Smooth muscle cell (in vitro differentiated cells): ENCODE measurements at regions not wholly inside any gene's neighbourhood (a gene's known extent, or its start where the extent isn't known, plus 50 kb on each side); places are given as distances from the start of the nearest gene placed in this dataset.

Experiments used
- DNase-seq: peaks from one replicate; lab custom pipeline; 2025; ENCODE audit not compliant: unreplicated experiment; lab: John Stamatoyannopoulos, UW
- H2AFZ ChIP-seq: fragments of 200-600 bp; sonication (generic); 2 replicates; pipeline ENCODE4 v1.6.0; 2016; ENCODE audit warnings: antibody characterized with exemption, low read depth, mild to moderate bottlenecking
- H3F3A ChIP-seq: fragments of 200-600 bp; sonication (generic); 2 replicates; pipeline ENCODE4 v1.6.0; 2017; ENCODE audit warnings: antibody characterized with exemption, low read depth
- H3K27ac ChIP-seq: fragments of 200-600 bp; sonication (generic); 2 replicates; pipeline ENCODE4 v1.5.1; 2016; ENCODE audit warnings: low read depth, mild to moderate bottlenecking
- H3K27me3 ChIP-seq: fragments of 200-600 bp; sonication (generic); 2 replicates; pipeline ENCODE4 v1.6.1; 2016; ENCODE audit warnings: low read depth, mild to moderate bottlenecking
- H3K36me3 ChIP-seq: fragments of 200-600 bp; sonication (generic); 2 replicates; pipeline ENCODE4 v1.5.1; 2016; ENCODE audit warnings: low read depth
- H3K4me1 ChIP-seq: fragments of 200-600 bp; sonication (generic); 2 replicates; pipeline ENCODE4 v1.5.1; 2016; ENCODE audit warnings: low read depth
- H3K4me2 ChIP-seq: fragments of 200-600 bp; sonication (generic); 2 replicates; pipeline ENCODE4 v1.6.0; 2016; ENCODE audit warnings: mild to moderate bottlenecking
- H3K4me3 ChIP-seq: fragments of 200-600 bp; sonication (generic); 2 replicates; pipeline ENCODE4 v1.5.1; 2016; ENCODE audit warnings: mild to moderate bottlenecking
- H3K79me2 ChIP-seq: fragments of 200-600 bp; sonication (generic); 2 replicates; pipeline ENCODE4 v1.6.0; 2016; ENCODE audit warnings: low read depth, mild to moderate bottlenecking
- H3K9ac ChIP-seq: fragments of 200-600 bp; sonication (generic); 2 replicates; pipeline ENCODE4 v1.6.0; 2016; ENCODE audit warnings: low read depth
- H3K9me3 ChIP-seq: fragments of 200-600 bp; sonication (generic); replicated peaks from 2 replicates; pipeline ENCODE4 v1.5.1; 2016; ENCODE audit warnings: low read depth
- H4K20me1 ChIP-seq: fragments of 200-600 bp; sonication (generic); 2 replicates; pipeline ENCODE4 v1.6.0; 2016; ENCODE audit warnings: low read depth
- CTCF ChIP-seq: fragments of 200-600 bp; sonication (generic); IDR thresholded peaks from 2 replicates; pipeline ENCODE4 v1.5.1; 2017; ENCODE audit warnings: borderline replicate concordance, mild to moderate bottlenecking, antibody characterized with exemption; ENCODE audit not compliant: insufficient read depth, poor library complexity, severe bottlenecking
- WGBS: methylation state at CpG from one replicate; pipeline ENCODE4 v1.1.7; 2016; ENCODE audit warnings: low lambda C conversion rate; 5-methylcytosine and 5-hydroxymethylcytosine counted together

DNA sequence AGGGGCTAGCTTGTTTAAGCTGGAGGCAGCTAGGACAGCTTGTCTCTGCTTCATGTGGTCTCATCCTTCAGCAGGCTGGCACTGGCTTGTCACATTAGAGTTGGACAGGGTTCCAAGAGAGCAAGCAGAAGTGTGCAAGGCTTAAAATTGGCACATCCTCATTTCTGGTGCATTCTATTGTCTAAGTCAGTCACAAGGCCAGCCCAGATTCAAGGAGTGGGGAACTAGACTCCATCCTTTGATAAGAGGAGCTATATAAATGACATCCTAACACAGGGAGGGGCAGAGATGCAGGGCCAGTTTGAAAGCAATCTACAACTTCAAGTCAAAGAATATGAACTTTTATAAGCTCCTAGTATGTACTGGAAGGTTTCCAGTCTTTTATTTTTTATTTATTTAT is 313.2 kb downstream of the PTTG2 start:
- H3K36me3 ChIP-seq: no peaks in the 10 kb centered on the region
- H4K20me1 ChIP-seq: no peaks in the 10 kb centered on the region
- H3K27ac ChIP-seq: no peak overlapping the region
- no peak overlapping the region for H2AFZ ChIP-seq
- H3F3A ChIP-seq: no peaks in the 10 kb centered on the region
- no peak for TF ChIP-seq CTCF
- no peak overlapping the region for H3K4me2 ChIP-seq
- no peaks in the 10 kb centered on the region for H3K4me1 ChIP-seq
- H3K9me3 ChIP-seq: no peaks in the 10 kb centered on the region
- H3K4me3 ChIP-seq: no peak overlapping the region
- no peak for DNase-seq
- H3K79me2 ChIP-seq: no peaks in the 10 kb centered on the region
- H3K27me3 ChIP-seq: no peaks in the 10 kb centered on the region
- H3K9ac ChIP-seq: no peak overlapping the region

GRCh38 chr4:38275331-38276100 is 315.3 kb downstream of the PTTG2 start:
- Histone ChIP-seq H3K4me2 (no peak overlapping the region), H3K9me3 (no peaks in the 10 kb centered on the region), H3K27ac (no peak overlapping the region), H4K20me1 (no peaks in the 10 kb centered on the region), H3F3A (no peaks in the 10 kb centered on the region), H2AFZ (no peak overlapping the region), H3K79me2 (no peaks in the 10 kb centered on the region), H3K27me3 (no peaks in the 10 kb centered on the region), H3K36me3 (no peaks in the 10 kb centered on the region), H3K9ac (no peak overlapping the region), H3K4me1 (peaks cover 11% of the 10 kb centered on the region), H3K4me3 (no peak overlapping the region)
- no peak for DNase-seq
- TF ChIP-seq CTCF: no peak
- WGBS: 69% methylated on average over 5 of the region's 5 CpGs

- Histone ChIP-seq H3K79me2 (no peaks in the 10 kb centered on the region), H3K9ac (no peak overlapping the region), H3K9me3 (no peaks in the 10 kb centered on the region), H3K36me3 (no peaks in the 10 kb centered on the region), H3K27ac (no peak overlapping the region), H3F3A (no peaks in the 10 kb centered on the region), H3K4me2 (no peak overlapping the region), H3K4me1 (peaks cover 25% of the 10 kb centered on the region), H3K27me3 (no peaks in the 10 kb centered on the region), H4K20me1 (no peaks in the 10 kb centered on the region), H2AFZ (no peak overlapping the region), H3K4me3 (no peak overlapping the region)
- WGBS: 77% methylated on average over 4 of the region's 4 CpGs
- DNase-seq: no peak
- TF ChIP-seq CTCF: no peak
These were observed 318.1 kb downstream of the PTTG2 start for GRCh38 chr4:38278255-38278654.

GRCh38 chr4:38279077-38279476 is 318.9 kb downstream of the PTTG2 start:
- H3K27me3 ChIP-seq: no peaks in the 10 kb centered on the region
- H3K4me1 ChIP-seq: peaks cover 25% of the 10 kb centered on the region
- no peak for DNase-seq

More at GRCh38 chr4:38279077-38279476, 318.9 kb downstream of the PTTG2 start:
- no peaks in the 10 kb centered on the region for H3F3A ChIP-seq
- no peaks in the 10 kb centered on the region for H3K9me3 ChIP-seq
- no peaks in the 10 kb centered on the region for H3K79me2 ChIP-seq
- H2AFZ ChIP-seq: no peak overlapping the region
- no peaks in the 10 kb centered on the region for H4K20me1 ChIP-seq
- H3K4me2 ChIP-seq: no peak overlapping the region
- 88% methylated on average over 8 of the region's 8 CpGs for WGBS
- no peak overlapping the region for H3K27ac ChIP-seq
- H3K4me3 ChIP-seq: no peak overlapping the region
- no peaks in the 10 kb centered on the region for H3K36me3 ChIP-seq
- no peak for TF ChIP-seq CTCF
- no peak overlapping the region for H3K9ac ChIP-seq
